HG03520 (cell line): ENCODE measurements at regions not wholly inside any gene's neighbourhood (a gene's known extent, or its start where the extent isn't known, plus 50 kb on each side); places are given as distances from the start of the nearest gene placed in this dataset.
"Not testable (repeated sequence)": the region's sequence is repeated elsewhere in the genome, so short reads cannot be mapped to it uniquely, and the experiment has no call there.

ENCODE experiments used
- ATAC-seq: cut with Tn5 transposase; IDR thresholded peaks from one replicate; pipeline ENCODE4 v1.9.1; 2021; ENCODE audit warnings: mild to moderate bottlenecking, moderate library complexity; ENCODE audit not compliant: unreplicated experiment

GRCh38 chr3:35413483-35413882 lies 225.8 kb upstream of the ARPP21 start:
- ATAC-seq, result no peak

- no peak for ATAC-seq
These were observed 222.2 kb upstream of the ARPP21 start for GRCh38 chr3:35417080-35417479.

GRCh38 chr3:35422101-35422500 lies 217.2 kb upstream of the ARPP21 start:
- ATAC-seq, result no peak

- no peak for ATAC-seq
These were observed 216.3 kb upstream of the ARPP21 start for GRCh38 chr3:35422836-35423601.

- ATAC-seq, result no peak
These were observed 212.9 kb upstream of the ARPP21 start for GRCh38 chr3:35426366-35426958.

- ATAC-seq, result no peak
These were observed 201.9 kb upstream of the ARPP21 start for GRCh38 chr3:35437381-35437780.

- ATAC-seq, result no peak
These were observed 201.2 kb upstream of the ARPP21 start for GRCh38 chr3:35438101-35438500.

- ATAC-seq, result no peak
These were observed 199.7 kb upstream of the ARPP21 start for GRCh38 chr3:35439663-35440062.

GRCh38 chr3:35440826-35441225 lies 198.5 kb upstream of the ARPP21 start:
- no peak for ATAC-seq

GRCh38 chr3:35446896-35447295 lies 192.4 kb upstream of the ARPP21 start:
- ATAC-seq, result no peak

GRCh38 chr3:35448121-35448520 lies 191.2 kb upstream of the ARPP21 start:
- ATAC-seq, result no peak

GRCh38 chr3:35448681-35449080 lies 190.6 kb upstream of the ARPP21 start:
- ATAC-seq, result no peak

- not testable (repeated sequence) for ATAC-seq
These were observed 184.5 kb upstream of the ARPP21 start for GRCh38 chr3:35454819-35455218.

GRCh38 chr3:35473956-35474355 lies 165.4 kb upstream of the ARPP21 start:
- no peak for ATAC-seq

- not testable (repeated sequence) for ATAC-seq
These were observed 156.8 kb upstream of the ARPP21 start for GRCh38 chr3:35482566-35482965.

- no peak for ATAC-seq
These were observed 156.2 kb upstream of the ARPP21 start for GRCh38 chr3:35483131-35483530.

- no peak for ATAC-seq
These were observed 154.3 kb upstream of the ARPP21 start for GRCh38 chr3:35484929-35485530.

GRCh38 chr3:35486295-35486694 lies 153.0 kb upstream of the ARPP21 start:
- no peak for ATAC-seq

- no peak for ATAC-seq
These were observed 151.9 kb upstream of the ARPP21 start for GRCh38 chr3:35487376-35487775.

- no peak for ATAC-seq
These were observed 150.8 kb upstream of the ARPP21 start for GRCh38 chr3:35488526-35488925.

- ATAC-seq, result no peak
These were observed 146.5 kb upstream of the ARPP21 start for GRCh38 chr3:35492841-35493240.

GRCh38 chr3:35498506-35499210 lies 140.7 kb upstream of the ARPP21 start:
- no peak for ATAC-seq
